ENCODE measurements at regions not wholly inside any gene's neighbourhood (a gene's known extent, or its start where the extent isn't known, plus 50 kb on each side); places are given as distances from the start of the nearest gene placed in this dataset.

DNA sequence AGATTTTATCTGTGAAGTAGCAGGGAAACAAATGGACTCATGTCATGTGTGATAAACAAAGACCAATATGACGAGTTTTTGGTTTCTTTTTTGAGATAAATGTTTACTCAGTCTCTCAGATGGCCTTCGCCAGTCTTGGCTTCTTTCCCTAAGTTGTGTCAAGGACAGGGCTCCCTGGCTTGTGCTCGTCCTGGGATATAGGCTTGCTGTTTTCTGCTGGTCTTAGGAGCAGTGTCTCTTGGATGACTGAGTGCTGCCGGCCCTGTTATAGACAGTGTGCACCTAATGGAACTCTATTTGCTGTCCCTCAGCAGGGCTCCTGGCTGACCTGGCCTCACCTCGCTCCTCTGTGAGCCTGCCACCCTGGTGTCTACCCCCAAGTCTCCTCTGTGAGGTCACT lies 324.1 kb upstream of the SYNCRIP start:
- Mint-ChIP-seq H3K36me3 (ENCODE audit: low read depth) (no peaks in the 10 kb centered on the region), H3K4me3 (no peak overlapping the region), H3K4me1 (no peaks in the 10 kb centered on the region), H3K27me3 (ENCODE audit: low read depth) (no peaks in the 10 kb centered on the region), H3K27ac (no peak overlapping the region), H3K9me3 (no peaks in the 10 kb centered on the region)
- TF ChIP-seq, protein P1, sequence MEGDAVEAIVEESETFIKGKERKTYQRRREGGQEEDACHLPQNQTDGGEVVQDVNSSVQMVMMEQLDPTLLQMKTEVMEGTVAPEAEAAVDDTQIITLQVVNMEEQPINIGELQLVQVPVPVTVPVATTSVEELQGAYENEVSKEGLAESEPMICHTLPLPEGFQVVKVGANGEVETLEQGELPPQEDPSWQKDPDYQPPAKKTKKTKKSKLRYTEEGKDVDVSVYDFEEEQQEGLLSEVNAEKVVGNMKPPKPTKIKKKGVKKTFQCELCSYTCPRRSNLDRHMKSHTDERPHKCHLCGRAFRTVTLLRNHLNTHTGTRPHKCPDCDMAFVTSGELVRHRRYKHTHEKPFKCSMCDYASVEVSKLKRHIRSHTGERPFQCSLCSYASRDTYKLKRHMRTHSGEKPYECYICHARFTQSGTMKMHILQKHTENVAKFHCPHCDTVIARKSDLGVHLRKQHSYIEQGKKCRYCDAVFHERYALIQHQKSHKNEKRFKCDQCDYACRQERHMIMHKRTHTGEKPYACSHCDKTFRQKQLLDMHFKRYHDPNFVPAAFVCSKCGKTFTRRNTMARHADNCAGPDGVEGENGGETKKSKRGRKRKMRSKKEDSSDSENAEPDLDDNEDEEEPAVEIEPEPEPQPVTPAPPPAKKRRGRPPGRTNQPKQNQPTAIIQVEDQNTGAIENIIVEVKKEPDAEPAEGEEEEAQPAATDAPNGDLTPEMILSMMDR (IDR thresholded peaks at IDR 0.05; ENCODE audit: unreplicated experiment in 3 of 3) = no peak

DNA sequence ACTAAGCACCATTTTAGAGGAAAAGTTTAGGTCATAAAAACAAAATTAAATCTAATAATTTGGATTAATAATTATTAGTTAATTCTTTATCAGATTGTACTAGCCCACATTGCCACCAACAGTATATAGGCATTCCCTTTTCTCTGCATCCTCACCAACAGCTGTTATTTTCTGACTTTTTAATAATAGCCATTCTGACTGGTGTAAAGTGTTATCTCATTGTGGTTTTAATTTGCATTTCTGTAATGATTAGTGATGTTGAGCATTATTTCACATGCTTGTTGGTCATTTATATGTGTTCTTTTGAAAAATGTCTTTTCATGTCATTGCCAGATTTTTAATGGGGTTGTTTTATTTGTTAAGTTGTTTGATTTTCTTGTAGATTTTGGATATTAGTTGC lies 319.1 kb upstream of the SYNCRIP start:
- peaks cover 14% of the 10 kb centered on the region for H3K9me3 Mint-ChIP-seq
- TF ChIP-seq, protein P1 (IDR thresholded peaks at IDR 0.05; ENCODE audit: unreplicated experiment in 3 of 3) = no peak
- H3K27me3 Mint-ChIP-seq (ENCODE audit: low read depth) = no peaks in the 10 kb centered on the region
- no peaks in the 10 kb centered on the region for H3K4me1 Mint-ChIP-seq
- peaks cover 4% of the 10 kb centered on the region for H3K36me3 Mint-ChIP-seq (ENCODE audit: low read depth)
- no peak overlapping the region for H3K4me3 Mint-ChIP-seq
- H3K27ac Mint-ChIP-seq = no peak overlapping the region

DNA sequence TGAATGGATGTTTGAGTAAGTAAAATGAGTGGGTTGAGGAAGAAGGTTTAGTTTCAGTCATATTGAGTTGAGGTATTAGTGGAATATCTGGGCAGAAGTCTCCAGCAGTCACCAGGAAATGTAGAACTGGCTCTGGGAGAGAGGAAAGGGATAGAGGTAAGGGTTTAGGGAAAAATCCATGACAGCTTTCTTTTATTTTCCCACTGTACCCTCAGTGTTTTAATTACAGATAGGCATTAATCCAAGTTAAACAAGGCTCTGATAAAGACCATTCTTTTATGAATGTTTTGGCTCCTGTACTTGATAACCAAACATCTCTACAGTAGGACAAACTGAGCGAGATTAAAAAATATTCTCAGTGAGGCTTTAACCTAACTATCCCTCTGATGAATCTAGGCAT lies 318.4 kb upstream of the SYNCRIP start:
- Mint-ChIP-seq H3K4me3 (no peak overlapping the region), H3K9me3 (peaks cover 16% of the 10 kb centered on the region)
- TF ChIP-seq, protein P1 (IDR thresholded peaks at IDR 0.05; ENCODE audit: unreplicated experiment in 3 of 3) = no peak

DNA sequence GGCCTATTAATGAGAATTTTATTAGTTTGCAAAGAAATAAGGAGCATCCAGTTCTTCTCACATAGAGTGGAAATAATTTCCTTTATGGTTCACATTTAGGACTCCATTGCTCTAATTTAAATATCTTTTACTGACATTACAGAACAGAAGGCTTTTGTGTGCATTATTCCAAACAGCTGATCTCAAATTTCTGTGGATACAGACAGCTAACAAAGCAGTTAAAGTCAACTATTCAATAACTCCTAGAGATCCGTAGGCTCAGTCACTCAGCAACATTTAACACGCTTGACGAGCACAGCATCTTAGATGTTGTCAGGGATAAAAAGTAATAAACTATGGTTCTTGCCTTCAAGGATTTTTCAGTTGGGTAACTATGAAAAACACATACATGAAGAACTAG lies 305.8 kb upstream of the SYNCRIP start:
- peaks cover 5% of the 10 kb centered on the region for H3K4me1 Mint-ChIP-seq
- H3K36me3 Mint-ChIP-seq (ENCODE audit: low read depth) = no peaks in the 10 kb centered on the region
- H3K27ac Mint-ChIP-seq = peak overlapping the region; percentile 63 to 77 (median 64)
- TF ChIP-seq, protein P1 (IDR thresholded peaks at IDR 0.05; ENCODE audit: unreplicated experiment in 3 of 3) = no peak
- H3K27me3 Mint-ChIP-seq (ENCODE audit: low read depth) = no peaks in the 10 kb centered on the region
- peaks cover 12% of the 10 kb centered on the region for H3K9me3 Mint-ChIP-seq
- no peak overlapping the region for H3K4me3 Mint-ChIP-seq

More for the DNA sequence above, 318.4 kb upstream of the SYNCRIP start:
- H3K36me3 Mint-ChIP-seq (ENCODE audit: low read depth) = peaks cover 4% of the 10 kb centered on the region
- H3K27ac Mint-ChIP-seq = no peak overlapping the region
- H3K27me3 Mint-ChIP-seq (ENCODE audit: low read depth) = no peaks in the 10 kb centered on the region
- H3K4me1 Mint-ChIP-seq = no peaks in the 10 kb centered on the region

DNA sequence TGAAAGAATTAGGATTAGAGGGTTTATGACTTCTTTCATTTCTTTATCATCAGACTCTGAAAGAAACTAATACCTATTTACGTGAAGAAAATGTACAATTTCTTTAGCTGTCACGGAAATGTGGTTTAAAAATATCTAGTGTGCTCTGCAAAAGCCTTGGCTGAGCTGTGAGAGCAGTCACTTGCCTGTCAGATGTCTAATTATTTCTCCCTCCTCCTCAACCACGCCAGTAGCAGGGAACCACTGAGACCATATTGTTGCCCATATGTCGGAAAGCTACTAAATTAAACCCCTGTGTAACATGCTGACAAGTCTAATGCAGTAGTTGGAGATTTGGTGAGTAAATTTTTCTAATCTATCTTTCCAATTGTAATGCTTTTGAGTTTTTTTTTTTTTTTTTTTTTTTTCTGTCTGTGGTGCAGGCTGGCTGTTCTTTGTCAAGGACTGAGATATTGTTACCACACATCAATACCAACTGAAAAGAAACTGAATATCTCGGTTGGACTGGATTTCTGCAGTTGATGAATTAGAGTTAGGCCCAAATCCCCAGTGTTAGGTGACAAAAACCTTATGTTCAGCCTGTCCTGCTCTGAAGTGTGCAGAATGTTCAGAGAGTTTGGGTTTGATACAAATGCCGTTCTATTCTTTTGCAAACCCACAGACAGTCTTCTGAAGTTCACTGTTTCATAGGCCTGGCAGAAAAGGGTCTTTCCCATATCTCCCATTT lies 302.9 kb upstream of the SYNCRIP start:
- no peaks in the 10 kb centered on the region for H3K36me3 Mint-ChIP-seq (ENCODE audit: low read depth)
- no peak overlapping the region for H3K27ac Mint-ChIP-seq
- H3K9me3 Mint-ChIP-seq = peaks cover 5% of the 10 kb centered on the region
- no peak overlapping the region for H3K4me3 Mint-ChIP-seq
- TF ChIP-seq, protein P1 (IDR thresholded peaks at IDR 0.05; ENCODE audit: unreplicated experiment in 3 of 3) = no peak
- H3K4me1 Mint-ChIP-seq = peaks cover 5% of the 10 kb centered on the region
- H3K27me3 Mint-ChIP-seq (ENCODE audit: low read depth) = no peaks in the 10 kb centered on the region

DNA sequence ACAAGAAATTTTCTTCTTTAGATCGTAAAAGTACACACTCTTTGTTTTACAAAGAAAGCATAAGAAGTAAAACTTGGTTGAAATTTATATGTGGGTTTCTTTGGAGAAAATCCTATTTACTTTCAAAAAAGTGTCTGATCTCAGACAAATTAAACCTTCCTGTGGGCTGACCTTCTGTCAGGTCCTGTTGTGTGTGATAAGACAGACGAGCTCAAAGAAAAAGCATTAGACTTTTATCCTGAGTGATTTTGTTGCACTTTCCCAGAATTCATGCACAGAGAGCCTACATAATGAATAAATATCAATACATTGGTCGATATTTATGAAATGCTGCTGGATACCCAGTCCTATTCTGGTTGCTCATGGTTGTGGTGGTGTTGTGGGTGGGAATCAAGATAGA lies 302.1 kb upstream of the SYNCRIP start:
- no peaks in the 10 kb centered on the region for H3K36me3 Mint-ChIP-seq (ENCODE audit: low read depth)
- no peak overlapping the region for H3K4me3 Mint-ChIP-seq
- TF ChIP-seq, protein P1 (IDR thresholded peaks at IDR 0.05; ENCODE audit: unreplicated experiment in 3 of 3) = no peak
- peaks cover 5% of the 10 kb centered on the region for H3K4me1 Mint-ChIP-seq
- H3K27me3 Mint-ChIP-seq (ENCODE audit: low read depth) = no peaks in the 10 kb centered on the region
- H3K27ac Mint-ChIP-seq = no peak overlapping the region
- no peaks in the 10 kb centered on the region for H3K9me3 Mint-ChIP-seq

Data from nephron (organoid).